Loucy (cell line): ENCODE measurements at regions not wholly inside any gene's neighbourhood (a gene's known extent, or its start where the extent isn't known, plus 50 kb on each side); places are given as distances from the start of the nearest gene placed in this dataset.

Experiments
- CTCF ChIP-seq: fragments of 200-600 bp; sonication (generic); conservative IDR thresholded peaks from 2 replicates; pipeline ENCODE4 v1.5.1; 2014; ENCODE audit warnings: mild to moderate bottlenecking, antibody characterized with exemption, low read length
- EZH2phosphoT487 ChIP-seq: fragments of 200-600 bp; IDR thresholded peaks from 2 replicates; pipeline ENCODE4 v1.6.1; 2018; ENCODE audit warnings: antibody characterized with exemption, mild to moderate bottlenecking, moderate library complexity, borderline replicate concordance

GRCh38 chr10:3972460-3973301 is 187.7 kb upstream of the KLF6 start:
- TF ChIP-seq CTCF = no peak
- TF ChIP-seq EZH2phosphoT487 = no peak
